ENCODE measurements at regions not wholly inside any gene's neighbourhood (a gene's known extent, or its start where the extent isn't known, plus 50 kb on each side); places are given as distances from the start of the nearest gene placed in this dataset.

GRCh38 chr12:97005174-97005573 is 98.1 kb downstream of the NEDD1 start:
- in situ Hi-C loops (cut with HindIII; ENCODE audit: low sequenced_read_pairs) = no loop called here
- no peak for TF ChIP-seq CTCF (IDR thresholded peaks at IDR 0.05; ENCODE audit: low read depth, low read length, missing control alignments)

GRCh38 chr12:97005646-97006045 is 98.6 kb downstream of the NEDD1 start:
- no peak overlapping the region for H3K4me3 ChIP-seq (ENCODE audit: low read depth, low read length)
- TF ChIP-seq CTCF (IDR thresholded peaks at IDR 0.05; ENCODE audit: low read depth, low read length, missing control alignments) = no peak
- in situ Hi-C loops (cut with HindIII; ENCODE audit: low sequenced_read_pairs) = no loop called here
- DNase-seq (ENCODE audit: low read depth) = no peak

More at GRCh38 chr12:97005174-97005573, 98.1 kb downstream of the NEDD1 start:
- no peak for DNase-seq (ENCODE audit: low read depth)
- H3K4me3 ChIP-seq (ENCODE audit: low read depth, low read length) = no peak overlapping the region

GRCh38 chr12:97006585-97006984 is 99.5 kb downstream of the NEDD1 start:
- DNase-seq (ENCODE audit: low read depth) = no peak
- TF ChIP-seq CTCF (IDR thresholded peaks at IDR 0.05; ENCODE audit: low read depth, low read length, missing control alignments) = no peak
- no peak overlapping the region for H3K4me3 ChIP-seq (ENCODE audit: low read depth, low read length)
- in situ Hi-C loops (cut with HindIII; ENCODE audit: low sequenced_read_pairs) = no loop called here

GRCh38 chr12:97016163-97016562 is 109.1 kb downstream of the NEDD1 start:
- DNase-seq (ENCODE audit: low read depth) = no peak
- in situ Hi-C loops (cut with HindIII; ENCODE audit: low sequenced_read_pairs) = no loop called here
- no peak overlapping the region for H3K4me3 ChIP-seq (ENCODE audit: low read depth, low read length)
- no peak for TF ChIP-seq CTCF (IDR thresholded peaks at IDR 0.05; ENCODE audit: low read depth, low read length, missing control alignments)

- DNase-seq (ENCODE audit: low read depth) = no peak
- no peak overlapping the region for H3K4me3 ChIP-seq (ENCODE audit: low read depth, low read length)
- in situ Hi-C loops (cut with HindIII; ENCODE audit: low sequenced_read_pairs) = no loop called here
- TF ChIP-seq CTCF (IDR thresholded peaks at IDR 0.05; ENCODE audit: low read depth, low read length, missing control alignments) = no peak
Observed at GRCh38 chr12:97017213-97017612, 110.2 kb downstream of the NEDD1 start.

- no peak for DNase-seq (ENCODE audit: low read depth)
- in situ Hi-C loops (cut with HindIII; ENCODE audit: low sequenced_read_pairs) = no loop called here
- TF ChIP-seq CTCF (IDR thresholded peaks at IDR 0.05; ENCODE audit: low read depth, low read length, missing control alignments) = no peak
- no peak overlapping the region for H3K4me3 ChIP-seq (ENCODE audit: low read depth, low read length)
Observed at GRCh38 chr12:97022536-97023230, 115.6 kb downstream of the NEDD1 start.

Data from astrocyte of the cerebellum (primary cell).